ENCODE measurements at regions not wholly inside any gene's neighbourhood (a gene's known extent, or its start where the extent isn't known, plus 50 kb on each side); places are given as distances from the start of the nearest gene placed in this dataset.
"Not testable (repeated sequence)": the region's sequence is repeated elsewhere in the genome, so short reads cannot be mapped to it uniquely, and the experiment has no call there.

- no peak for DNase-seq
Measured at GRCh38 chr5:164220522-164220921, 715.1 kb downstream of the MAT2B start.

- DNase-seq, result no peak
Measured at GRCh38 chr5:164224236-164224635, 718.8 kb downstream of the MAT2B start.

GRCh38 chr5:164224772-164225171 lies 719.4 kb downstream of the MAT2B start:
- DNase-seq, result no peak

GRCh38 chr5:164230341-164230740 lies 724.9 kb downstream of the MAT2B start:
- no peak for DNase-seq

GRCh38 chr5:164233791-164234190 lies 728.4 kb downstream of the MAT2B start:
- DNase-seq, result no peak

GRCh38 chr5:164234321-164234720 lies 728.9 kb downstream of the MAT2B start:
- no peak for DNase-seq

- DNase-seq, result no peak
Measured at GRCh38 chr5:164235300-164235891, 730.0 kb downstream of the MAT2B start.

GRCh38 chr5:164237486-164237885 lies 732.1 kb downstream of the MAT2B start:
- no peak for DNase-seq

GRCh38 chr5:164251781-164252180 lies 746.4 kb downstream of the MAT2B start:
- DNase-seq, result not testable (repeated sequence)

GRCh38 chr5:164253764-164254163 lies 748.3 kb downstream of the MAT2B start:
- DNase-seq, result no peak

- DNase-seq, result no peak
Measured at GRCh38 chr5:164255598-164256213, 750.3 kb downstream of the MAT2B start.

GRCh38 chr5:164256351-164256750 lies 750.9 kb downstream of the MAT2B start:
- DNase-seq, result no peak

GRCh38 chr5:164256954-164257353 lies 751.5 kb downstream of the MAT2B start:
- no peak for DNase-seq

- no peak for DNase-seq
Measured at GRCh38 chr5:164265566-164265965, 760.1 kb downstream of the MAT2B start.

- no peak for DNase-seq
Measured at GRCh38 chr5:164266571-164266970, 761.2 kb downstream of the MAT2B start.

- DNase-seq, result no peak
Measured at GRCh38 chr5:164277720-164278119, 772.3 kb downstream of the MAT2B start.

GRCh38 chr5:164289526-164289925 lies 784.1 kb downstream of the MAT2B start:
- DNase-seq, result no peak

- DNase-seq, result no peak
Measured at GRCh38 chr5:164296603-164297080, 791.2 kb downstream of the MAT2B start.

- no peak for DNase-seq
Measured at GRCh38 chr5:164298165-164298564, 792.7 kb downstream of the MAT2B start.

- DNase-seq, result no peak
Measured at GRCh38 chr5:164300295-164300694, 794.9 kb downstream of the MAT2B start.

- DNase-seq, result no peak
Measured at GRCh38 chr5:164301136-164301535, 795.7 kb downstream of the MAT2B start.

- no peak for DNase-seq
Measured at GRCh38 chr5:164301708-164302107, 796.3 kb downstream of the MAT2B start.

GRCh38 chr5:164302533-164303235 lies 797.3 kb downstream of the MAT2B start:
- no peak for DNase-seq

- DNase-seq, result no peak
Measured at GRCh38 chr5:164303646-164304215, 798.3 kb downstream of the MAT2B start.

Data from T-helper 2 cell (primary cell).